GM18868 (cell line): ENCODE measurements at regions not wholly inside any gene's neighbourhood (a gene's known extent, or its start where the extent isn't known, plus 50 kb on each side); places are given as distances from the start of the nearest gene placed in this dataset.
"Not testable (repeated sequence)": the region's sequence is repeated elsewhere in the genome, so short reads cannot be mapped to it uniquely, and the experiment has no call there.

Experiments used
- ATAC-seq: cut with Tn5 transposase; IDR thresholded peaks from one replicate; pipeline ENCODE4 v1.9.1; 2021; ENCODE audit warnings: mild to moderate bottlenecking, moderate library complexity; ENCODE audit not compliant: unreplicated experiment

DNA sequence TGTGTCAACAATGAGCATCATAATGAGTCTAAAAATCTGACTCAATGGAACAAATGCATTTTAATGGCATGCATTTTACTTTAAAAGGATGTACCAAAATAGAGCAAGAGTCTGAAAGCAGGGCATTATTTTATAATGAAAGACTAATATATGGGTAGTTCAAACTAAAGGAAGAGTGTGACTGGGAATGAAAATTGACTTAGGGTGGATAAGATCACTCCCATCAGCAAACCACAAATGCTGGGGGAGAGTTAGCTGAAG lies 114.7 kb downstream of the SOX4 start:
- no peak for ATAC-seq

DNA sequence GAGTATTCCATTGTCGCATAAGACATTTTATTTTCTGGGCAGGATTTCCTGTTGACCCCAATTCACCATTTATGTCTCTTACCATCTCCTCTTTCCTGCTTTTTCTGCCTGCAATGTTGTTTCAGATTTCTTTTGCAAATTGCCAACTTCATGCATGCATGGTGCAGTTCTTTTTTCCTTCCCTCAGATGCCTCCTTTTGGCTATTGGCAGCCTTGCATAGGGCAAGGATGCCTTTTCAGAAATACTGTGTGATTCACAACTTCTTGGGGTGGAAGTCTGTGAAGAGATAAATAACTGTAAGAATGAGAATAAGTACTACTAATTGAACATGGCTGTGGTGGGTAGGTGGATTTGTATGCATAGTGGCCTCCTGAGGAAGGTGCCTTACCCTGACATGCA lies 116.7 kb downstream of the SOX4 start:
- no peak for ATAC-seq

DNA sequence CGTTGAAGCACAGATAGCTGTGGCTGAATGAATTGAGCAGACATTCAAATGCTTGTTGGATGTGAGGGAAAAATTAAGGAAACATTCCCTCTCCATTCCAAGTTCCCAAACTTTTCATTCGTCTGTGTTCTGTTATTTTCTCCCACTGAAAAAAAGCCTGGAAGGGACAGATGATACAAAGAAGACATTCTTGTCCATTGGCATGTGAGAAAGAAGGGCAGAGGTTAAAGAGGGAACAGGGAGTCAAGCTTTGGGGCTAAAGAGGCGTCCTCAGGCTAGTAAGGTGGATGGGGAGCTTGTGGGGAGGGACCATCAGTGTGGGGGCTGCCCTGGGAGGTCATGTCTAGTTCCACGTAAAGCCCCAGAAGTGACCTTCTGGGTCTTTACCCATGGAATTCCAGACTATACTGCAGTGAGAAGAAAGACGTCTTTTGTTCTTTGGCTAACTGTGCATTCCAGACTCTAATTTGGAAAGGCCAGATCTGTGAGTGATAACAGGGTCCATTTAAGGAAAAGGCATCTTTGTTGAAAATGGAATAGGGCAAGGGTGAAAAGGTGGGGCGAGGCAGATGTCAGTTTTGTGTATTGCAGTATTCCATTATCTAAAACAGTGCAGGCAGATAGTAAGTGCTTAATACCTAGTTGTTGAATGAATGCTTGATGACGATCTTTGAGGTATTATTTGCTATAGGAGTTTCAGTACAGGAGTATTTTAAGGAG lies 117.5 kb downstream of the SOX4 start:
- no peak for ATAC-seq

DNA sequence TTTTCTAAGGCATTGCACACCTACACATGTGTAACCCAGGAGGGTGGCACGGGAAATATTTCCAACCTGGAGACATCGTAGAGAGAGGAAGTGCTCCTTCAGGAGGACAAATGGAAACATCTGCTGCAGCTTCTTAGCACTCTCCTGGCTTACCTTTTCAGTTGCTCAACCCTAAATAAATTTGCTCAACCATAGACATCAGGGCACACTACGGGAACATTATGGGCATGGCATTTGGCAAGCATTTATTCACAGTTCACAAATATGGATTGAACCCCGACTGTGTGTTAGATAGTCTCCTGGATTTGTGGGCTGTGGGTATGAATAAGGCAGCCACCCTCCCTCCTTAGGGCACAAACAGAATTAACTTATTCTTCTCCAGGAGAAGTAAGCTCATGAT lies 118.7 kb downstream of the SOX4 start:
- ATAC-seq: no peak

DNA sequence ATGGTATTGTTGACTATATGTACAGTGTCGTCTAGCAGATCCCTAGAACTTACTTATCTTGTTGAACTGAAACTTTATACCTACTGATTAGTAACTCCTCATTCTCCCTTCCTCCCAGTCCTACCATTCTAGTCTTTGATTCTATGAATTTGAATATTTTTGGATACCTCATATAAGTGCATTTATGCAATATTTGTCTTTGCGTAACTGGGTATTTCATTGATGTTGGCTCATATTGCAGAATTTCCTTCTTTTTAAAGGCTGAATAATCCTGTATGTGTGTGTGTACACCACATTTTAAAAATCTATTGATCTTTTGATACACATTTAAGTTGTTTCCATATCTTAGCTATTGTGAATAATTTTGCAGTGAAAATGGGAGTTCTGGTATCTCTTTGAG lies 119.9 kb downstream of the SOX4 start:
- no peak for ATAC-seq

DNA sequence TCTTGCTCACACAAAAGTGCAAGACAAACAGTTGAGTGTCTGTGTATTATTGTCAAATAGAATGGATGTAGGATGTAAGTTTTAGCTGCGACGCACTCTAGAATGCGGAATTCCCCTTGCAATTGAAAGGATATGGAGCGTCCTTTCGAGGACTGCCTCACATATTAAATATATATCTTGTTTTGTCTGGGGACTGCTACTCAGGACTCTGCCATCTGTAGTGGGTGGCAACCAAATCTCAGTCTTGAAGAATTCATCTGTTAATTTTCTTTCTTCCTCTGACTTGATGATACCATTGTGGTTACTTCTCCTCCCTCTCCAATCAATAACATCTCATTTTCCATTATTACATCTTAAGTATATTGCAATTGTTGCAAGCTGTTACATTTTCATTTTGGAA lies 121.6 kb downstream of the SOX4 start:
- ATAC-seq: no peak

DNA sequence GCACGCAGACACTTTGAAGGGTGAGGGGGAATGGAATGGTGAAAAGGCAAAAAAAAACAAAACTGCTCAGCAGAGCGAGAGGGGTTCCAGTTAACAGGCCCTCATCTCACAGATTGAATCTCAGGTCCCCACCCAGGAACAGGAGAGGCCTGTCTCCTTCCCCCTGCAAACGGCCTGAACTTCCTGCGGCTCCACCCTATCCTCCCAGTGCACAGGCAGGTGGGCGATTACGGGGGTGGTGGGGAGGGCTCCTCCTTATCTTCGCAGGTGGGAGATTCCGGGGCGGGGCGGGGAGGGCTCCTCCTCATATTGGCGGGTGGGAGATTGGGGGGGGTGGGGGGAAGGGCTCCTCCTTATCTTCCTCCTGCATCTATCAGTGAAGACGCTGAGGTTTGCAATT lies 129.0 kb downstream of the SOX4 start:
- no peak for ATAC-seq

DNA sequence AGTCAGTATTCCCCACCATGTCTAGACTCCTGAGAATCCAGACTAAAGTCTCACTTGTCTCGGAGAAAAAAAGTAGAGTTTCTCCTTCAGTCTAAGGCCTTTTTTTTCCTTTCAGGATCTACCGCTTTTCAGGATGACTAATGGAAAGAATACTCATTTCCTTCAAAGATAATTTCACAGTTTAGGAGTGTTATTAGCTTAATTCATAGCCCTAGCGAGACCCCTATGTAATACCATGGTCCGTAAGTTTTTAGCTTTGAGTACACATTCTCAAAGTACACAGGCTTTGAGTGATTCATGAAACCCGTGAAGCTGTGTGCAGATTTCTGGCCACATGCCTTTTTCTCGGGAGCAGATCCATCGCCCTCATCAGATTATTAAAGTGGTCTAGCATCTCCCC lies 133.1 kb downstream of the SOX4 start:
- no peak for ATAC-seq

DNA sequence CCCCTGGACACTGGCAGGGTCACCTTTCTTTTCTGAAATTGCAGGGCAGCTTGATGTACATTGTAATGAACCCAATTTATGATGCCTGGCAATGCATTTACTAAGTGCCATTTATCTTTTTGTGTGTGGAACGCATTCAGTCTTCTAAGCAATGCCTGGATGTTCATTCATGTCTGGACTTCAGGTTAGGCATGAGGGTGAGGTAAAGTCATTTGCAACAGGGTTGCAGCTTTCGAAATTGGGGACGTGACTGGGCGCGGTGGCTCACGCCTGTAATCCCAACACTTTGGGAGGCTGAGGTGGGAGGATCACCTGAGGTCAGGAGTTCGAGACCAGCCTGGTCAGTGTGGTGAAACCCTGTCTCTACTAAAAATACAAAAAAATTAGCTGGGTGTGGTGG lies 134.6 kb downstream of the SOX4 start:
- ATAC-seq: no peak

DNA sequence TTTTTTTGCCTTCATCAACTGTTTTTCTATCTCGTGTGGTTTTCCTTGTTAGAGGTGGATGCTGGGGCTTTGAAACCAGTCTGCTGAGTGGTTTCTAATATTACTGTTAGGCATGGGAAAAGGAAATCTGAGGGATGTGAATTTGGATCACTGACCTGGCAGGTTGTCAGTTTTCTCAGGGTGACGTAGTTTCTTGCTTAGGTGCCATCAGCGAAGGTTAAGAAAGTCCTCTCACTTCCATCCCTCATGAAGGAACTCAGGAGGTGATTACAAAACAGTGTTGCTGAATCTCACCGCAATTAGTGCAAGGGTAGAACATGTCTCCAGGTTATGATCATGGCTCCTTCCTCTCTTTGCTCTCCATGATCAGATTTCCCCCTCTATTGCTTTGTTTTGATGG lies 135.9 kb downstream of the SOX4 start:
- no peak for ATAC-seq

DNA sequence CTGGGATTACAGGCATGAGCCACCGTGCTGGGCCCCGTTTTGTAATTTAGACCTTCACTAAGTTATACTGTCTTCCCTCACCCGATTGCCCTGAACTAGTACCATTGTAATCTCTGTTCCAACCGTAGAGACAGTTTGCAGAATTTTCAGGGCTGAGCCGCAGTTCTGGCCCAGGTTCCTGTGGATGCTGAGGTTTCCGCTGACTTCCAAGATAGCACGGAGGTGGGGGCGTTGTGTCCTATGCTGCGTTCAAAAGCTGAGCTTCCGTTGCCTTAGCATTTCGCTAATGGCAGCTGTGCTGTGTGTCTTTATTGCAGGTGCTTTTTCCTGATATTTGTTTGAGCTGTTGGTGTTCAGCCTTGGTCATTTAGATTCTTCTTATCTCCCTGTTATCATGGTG lies 137.0 kb downstream of the SOX4 start:
- ATAC-seq: no peak

DNA sequence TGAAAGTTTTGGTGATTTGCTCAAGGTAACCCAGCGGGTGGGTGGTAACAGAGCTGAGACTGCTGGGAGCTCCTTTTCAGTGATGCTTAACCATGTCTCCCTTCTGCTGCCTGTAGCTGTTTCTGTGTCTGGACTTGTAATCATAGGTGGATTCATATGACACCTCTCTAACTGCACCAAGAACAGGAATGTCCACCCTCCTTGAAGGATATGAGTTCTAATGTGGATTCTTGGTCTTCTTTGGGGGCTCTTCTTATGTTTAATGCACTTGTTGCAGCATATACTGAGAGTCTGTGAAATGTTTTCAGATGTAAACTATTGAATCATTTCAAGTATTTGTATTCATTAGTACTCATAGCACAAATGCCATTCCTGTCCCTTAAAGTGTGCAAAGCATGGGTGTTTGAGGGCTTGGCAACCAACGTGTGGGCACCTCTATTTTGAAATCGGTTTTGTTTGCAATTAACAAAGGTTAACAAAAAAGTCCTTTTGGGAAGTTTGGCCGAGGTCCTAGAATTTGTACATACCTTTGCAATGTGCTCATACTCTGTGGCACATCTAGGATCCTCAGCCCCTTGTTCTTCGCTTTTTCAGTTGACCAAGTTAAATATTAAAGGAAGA lies 138.0 kb downstream of the SOX4 start:
- no peak for ATAC-seq

DNA sequence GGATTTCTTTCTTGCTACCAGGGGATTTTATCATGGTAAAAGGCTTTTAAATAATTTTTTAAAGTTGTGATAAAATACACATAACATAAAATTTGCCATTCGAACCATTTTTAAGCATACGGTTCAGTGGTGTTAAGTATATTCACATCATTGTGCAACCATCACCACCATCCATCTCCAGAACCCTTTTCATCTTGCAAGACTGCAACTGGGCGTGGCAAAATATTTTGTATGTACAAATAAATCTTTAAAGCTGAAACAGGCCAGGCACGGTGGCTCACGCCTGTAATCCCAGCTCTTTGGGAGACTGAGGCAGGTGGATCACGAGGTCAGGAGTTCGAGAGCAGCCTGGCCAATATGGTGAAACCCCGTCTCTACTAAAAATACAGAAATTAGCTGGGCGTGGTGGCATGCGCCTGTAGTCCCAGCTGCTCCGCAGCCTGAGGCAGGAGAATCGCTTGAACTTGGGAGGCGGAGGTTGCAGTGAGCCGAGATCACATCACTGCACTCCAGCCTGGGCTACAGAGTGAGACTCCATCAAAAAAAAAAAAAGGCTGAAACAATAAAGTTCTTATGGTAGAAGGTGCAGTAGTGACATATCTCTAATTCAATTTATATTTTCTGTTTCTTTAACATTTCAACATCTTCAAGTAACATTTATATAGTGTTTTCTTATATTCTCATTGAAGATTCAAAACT lies 138.6 kb downstream of the SOX4 start:
- ATAC-seq: not testable (repeated sequence)

DNA sequence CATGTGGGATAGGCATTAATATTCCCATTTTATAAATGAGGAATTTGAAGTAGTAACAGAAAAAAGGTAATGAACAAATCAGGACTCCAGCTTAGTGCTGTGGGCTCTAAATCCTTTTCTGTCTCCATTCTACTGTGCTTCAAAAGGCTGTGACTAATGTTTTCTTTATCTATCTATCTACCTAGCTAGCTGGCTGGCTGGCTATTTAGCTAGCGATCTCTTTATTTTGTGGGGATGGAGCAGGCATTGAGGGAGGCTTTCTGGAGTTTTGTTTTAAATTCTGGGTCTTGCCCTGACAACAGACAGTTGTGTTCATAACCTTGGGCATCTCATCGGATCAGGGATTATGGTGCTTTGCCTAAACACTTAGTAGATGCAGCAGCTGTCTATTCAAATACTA lies 139.2 kb downstream of the SOX4 start:
- no peak for ATAC-seq

DNA sequence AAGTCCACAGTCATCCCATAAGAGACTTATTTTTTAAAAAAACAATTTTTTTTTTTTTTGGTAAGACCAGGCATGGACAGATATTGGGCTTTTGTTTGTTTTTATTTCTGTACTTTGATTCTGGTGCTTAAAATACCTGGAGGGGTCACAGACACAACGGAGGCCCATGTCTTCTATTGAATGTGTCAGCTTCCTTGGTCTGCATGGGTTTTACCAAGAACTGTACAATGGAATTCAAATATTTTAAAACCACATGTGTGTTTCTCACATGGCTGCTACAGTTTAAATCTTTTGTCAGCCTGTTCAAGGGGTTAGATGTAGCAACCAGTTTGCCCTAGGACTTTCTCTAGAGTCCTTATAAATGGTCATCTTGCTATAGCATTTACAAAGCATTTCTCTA lies 139.8 kb downstream of the SOX4 start:
- ATAC-seq: no peak

DNA sequence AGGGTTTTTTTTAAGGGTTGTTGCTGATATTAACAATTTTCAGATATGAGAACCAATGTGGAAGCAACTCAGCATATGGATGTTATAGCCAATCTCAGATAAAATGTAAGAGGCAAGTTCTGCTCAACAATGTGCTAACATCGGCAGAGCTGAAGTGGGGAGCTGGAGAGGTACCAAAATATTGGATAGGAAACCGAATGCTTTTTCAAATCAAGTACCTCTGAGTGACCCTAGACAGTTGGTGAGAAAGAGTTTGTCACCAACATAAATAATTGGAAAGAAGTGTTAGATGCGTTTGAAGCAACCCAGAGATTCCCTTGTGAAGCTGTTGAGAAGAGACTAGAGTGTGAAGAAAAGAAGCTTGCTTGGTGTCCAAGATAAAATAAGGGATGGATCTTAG lies 140.7 kb downstream of the SOX4 start:
- no peak for ATAC-seq

DNA sequence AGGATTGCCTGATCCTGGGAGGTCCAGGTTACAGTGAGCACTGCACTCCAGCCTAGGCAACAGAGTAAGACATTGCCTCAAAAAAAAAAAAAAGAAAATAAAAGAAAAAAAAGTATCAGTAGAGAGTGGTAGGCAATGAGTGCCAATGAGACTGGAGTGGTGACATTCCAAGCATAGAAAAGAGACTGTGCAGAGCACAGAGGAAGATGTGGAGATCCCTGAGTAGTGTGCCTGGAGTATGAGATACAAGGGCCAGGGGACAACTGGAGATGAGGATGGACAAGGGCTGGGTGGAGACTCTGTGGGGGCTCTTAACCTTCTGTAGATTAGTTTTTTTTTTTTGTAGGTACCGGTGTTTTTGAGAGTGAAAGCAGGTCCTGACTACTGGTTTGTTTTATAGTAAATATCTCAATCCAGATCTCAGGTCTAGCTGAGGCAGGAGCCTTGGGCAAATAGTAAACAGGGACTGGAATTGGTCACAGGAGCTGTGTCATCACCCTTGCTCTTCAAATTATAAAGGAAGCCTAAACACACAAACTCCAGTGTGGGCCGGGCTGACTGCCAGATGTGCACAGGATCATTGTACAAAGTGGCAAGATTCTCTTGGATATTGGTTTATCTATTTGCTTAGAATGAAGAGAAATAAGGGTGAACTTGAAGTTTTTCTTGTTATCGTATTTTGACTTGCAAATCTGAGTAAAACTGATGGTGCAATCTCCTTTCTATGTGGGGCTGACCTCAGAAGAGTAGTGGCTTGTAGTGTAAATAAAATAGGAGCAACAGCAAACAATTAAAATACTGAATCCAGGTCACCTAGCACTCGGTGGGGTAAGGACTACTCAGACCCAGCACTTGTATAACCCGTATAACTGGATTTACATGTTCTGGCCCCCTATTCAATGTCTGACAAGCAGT lies 144.9 kb downstream of the SOX4 start:
- no peak for ATAC-seq

DNA sequence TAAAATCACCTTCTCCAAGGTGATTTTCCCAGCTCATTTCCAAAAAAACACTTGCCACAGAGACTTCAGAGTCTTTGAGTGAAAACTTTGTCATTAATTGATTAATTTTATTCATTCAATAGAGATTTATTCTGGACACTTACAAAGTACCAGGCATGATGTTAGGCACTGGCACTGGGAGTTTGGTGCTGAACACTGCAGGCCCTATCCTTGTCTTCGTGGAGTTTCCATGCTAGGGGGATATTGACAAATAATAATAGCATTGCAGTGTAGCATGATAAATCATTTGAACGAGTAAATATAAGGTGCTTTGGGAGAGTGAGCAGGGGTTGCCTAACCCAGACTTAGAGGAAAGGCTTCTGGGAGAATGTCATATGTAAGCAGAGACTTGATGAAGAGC lies 145.7 kb downstream of the SOX4 start:
- no peak for ATAC-seq

DNA sequence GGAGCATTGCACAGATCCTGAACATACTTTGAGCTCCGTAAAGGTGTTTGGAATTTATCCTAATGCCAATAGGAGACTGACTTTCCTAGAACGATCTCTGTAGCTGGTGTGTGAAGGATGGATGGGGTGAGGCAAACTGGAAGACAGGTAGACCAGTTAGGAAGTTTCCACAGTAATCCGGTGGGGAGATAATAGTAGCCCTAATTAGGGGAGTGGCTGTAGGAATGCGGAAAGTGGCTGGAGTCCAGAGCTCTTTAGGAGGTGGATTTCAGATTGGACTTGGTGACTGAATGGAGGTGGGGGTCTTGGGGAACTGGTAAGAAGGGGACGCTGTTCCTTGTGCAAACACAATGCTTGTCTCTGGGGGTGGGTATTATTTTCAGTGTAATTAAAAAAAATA lies 146.3 kb downstream of the SOX4 start:
- ATAC-seq: no peak

DNA sequence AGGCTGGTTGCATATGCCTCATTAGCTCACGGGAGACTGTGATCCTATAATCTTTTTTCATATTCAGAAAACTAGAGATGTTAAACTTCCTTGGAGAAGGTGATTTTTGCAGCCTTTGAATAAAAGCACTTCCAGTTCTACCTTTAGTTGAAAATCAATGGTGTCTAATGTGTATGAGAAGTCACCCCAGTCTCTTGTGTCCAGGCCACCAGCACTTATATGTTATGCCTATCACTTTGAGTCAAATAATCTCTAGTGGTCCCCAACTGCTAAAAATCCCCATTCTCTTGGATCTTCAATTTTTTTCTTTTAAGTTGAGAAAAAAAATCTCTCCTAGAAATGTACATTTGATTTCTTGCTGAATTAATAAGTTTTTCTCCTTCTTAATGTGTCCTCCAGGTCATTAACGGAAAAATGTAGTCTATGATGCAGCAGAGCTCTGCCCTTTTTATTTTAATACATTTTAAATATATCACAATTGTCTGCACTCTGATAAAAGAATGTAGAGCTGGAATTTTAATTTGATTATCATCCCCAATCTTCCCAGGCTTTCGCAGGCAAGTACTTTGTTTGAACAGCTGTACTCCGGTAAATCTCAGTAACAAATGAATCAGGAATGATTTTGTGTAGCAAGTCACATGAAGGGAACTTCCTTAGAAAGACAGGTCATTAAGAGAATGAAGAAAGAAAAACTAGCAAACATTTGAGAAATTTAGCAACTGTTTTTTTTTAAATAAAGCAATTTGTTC lies 147.0 kb downstream of the SOX4 start:
- no peak for ATAC-seq
